Osteoblast (primary cell): ENCODE measurements at regions not wholly inside any gene's neighbourhood (a gene's known extent, or its start where the extent isn't known, plus 50 kb on each side); places are given as distances from the start of the nearest gene placed in this dataset.

Source experiments
- DNase-seq: peaks from one replicate; pipeline ENCODE4 v3.0.0; 2011; ENCODE audit warnings: low spot score, mixed read lengths; ENCODE audit not compliant: insufficient read length; ENCODE audit errors: missing footprints
- H2AFZ ChIP-seq: 2 replicates; pipeline ENCODE4 v1.6.0; 2011; ENCODE audit warnings: mild to moderate bottlenecking, low read length
- H3K27ac ChIP-seq: 2 replicates; pipeline ENCODE4 v1.5.1; 2011; ENCODE audit warnings: mild to moderate bottlenecking, low read depth, low read length, moderate library complexity
- H3K27me3 ChIP-seq: 2 replicates; pipeline ENCODE4 v1.6.0; 2012; ENCODE audit warnings: mild to moderate bottlenecking, control low read depth, inconsistent platforms, low read length, moderate library complexity; ENCODE audit not compliant: insufficient read depth
- H3K36me3 ChIP-seq: 2 replicates; pipeline ENCODE4 v1.5.1; 2011; ENCODE audit warnings: mild to moderate bottlenecking, low read length, control low read depth, moderate library complexity; ENCODE audit not compliant: insufficient read depth
- H3K4me1 ChIP-seq: 2 replicates; pipeline ENCODE4 v1.5.1; 2011; ENCODE audit warnings: mild to moderate bottlenecking, low read length, control low read depth, moderate library complexity; ENCODE audit not compliant: insufficient read depth
- H3K4me2 ChIP-seq: 2 replicates; pipeline ENCODE4 v1.6.0; 2011; ENCODE audit warnings: mild to moderate bottlenecking, low read length; ENCODE audit not compliant: insufficient read depth
- H3K4me3 ChIP-seq: fragments of 200-600 bp; sonication (generic); 3 replicates; pipeline ENCODE4 v1.5.1; 2012; ENCODE audit warnings: mild to moderate bottlenecking, low read length, inconsistent platforms; ENCODE audit not compliant: insufficient read depth
- H3K79me2 ChIP-seq: 2 replicates; pipeline ENCODE4 v1.6.0; 2012; ENCODE audit warnings: mild to moderate bottlenecking, low read length, control low read depth, inconsistent platforms; ENCODE audit not compliant: insufficient read depth
- H3K9me3 ChIP-seq: 2 replicates; pipeline ENCODE4 v1.5.1; 2011; ENCODE audit warnings: low read depth, low read length, control low read depth
- H4K20me1 ChIP-seq: 2 replicates; pipeline ENCODE4 v1.6.0; 2012; ENCODE audit warnings: mild to moderate bottlenecking, low read length, control low read depth; ENCODE audit not compliant: insufficient read depth
- TF ChIP-seq, protein P1 (sequence below): IDR thresholded peaks from 2 replicates; pipeline ENCODE4 v1.5.1; 2011; ENCODE audit warnings: mild to moderate bottlenecking, low read depth, low read length, moderate library complexity; ENCODE audit errors: extremely low read depth

- no peak for DNase-seq
- H3K27me3 ChIP-seq = peaks cover 9% of the 10 kb centered on the region
- H2AFZ ChIP-seq = no peak overlapping the region
- no peaks in the 10 kb centered on the region for H3K4me1 ChIP-seq
- TF ChIP-seq, protein P1, sequence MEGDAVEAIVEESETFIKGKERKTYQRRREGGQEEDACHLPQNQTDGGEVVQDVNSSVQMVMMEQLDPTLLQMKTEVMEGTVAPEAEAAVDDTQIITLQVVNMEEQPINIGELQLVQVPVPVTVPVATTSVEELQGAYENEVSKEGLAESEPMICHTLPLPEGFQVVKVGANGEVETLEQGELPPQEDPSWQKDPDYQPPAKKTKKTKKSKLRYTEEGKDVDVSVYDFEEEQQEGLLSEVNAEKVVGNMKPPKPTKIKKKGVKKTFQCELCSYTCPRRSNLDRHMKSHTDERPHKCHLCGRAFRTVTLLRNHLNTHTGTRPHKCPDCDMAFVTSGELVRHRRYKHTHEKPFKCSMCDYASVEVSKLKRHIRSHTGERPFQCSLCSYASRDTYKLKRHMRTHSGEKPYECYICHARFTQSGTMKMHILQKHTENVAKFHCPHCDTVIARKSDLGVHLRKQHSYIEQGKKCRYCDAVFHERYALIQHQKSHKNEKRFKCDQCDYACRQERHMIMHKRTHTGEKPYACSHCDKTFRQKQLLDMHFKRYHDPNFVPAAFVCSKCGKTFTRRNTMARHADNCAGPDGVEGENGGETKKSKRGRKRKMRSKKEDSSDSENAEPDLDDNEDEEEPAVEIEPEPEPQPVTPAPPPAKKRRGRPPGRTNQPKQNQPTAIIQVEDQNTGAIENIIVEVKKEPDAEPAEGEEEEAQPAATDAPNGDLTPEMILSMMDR = no peak
- no peak overlapping the region for H3K4me3 ChIP-seq
- H3K4me2 ChIP-seq = no peak overlapping the region
- H3K9me3 ChIP-seq = no peaks in the 10 kb centered on the region
- no peak overlapping the region for H3K27ac ChIP-seq
- H3K36me3 ChIP-seq = no peaks in the 10 kb centered on the region
- H3K79me2 ChIP-seq = no peaks in the 10 kb centered on the region
- no peaks in the 10 kb centered on the region for H4K20me1 ChIP-seq
These were observed 120.7 kb upstream of the CTBP2 start for GRCh38 chr10:125281091-125281490.

GRCh38 chr10:125276133-125276532 is 115.8 kb upstream of the CTBP2 start:
- no peaks in the 10 kb centered on the region for H4K20me1 ChIP-seq
- no peaks in the 10 kb centered on the region for H3K79me2 ChIP-seq
- no peak overlapping the region for H3K4me2 ChIP-seq
- no peak overlapping the region for H2AFZ ChIP-seq
- TF ChIP-seq, protein P1 = no peak
- H3K4me3 ChIP-seq = no peak overlapping the region
- no peaks in the 10 kb centered on the region for H3K36me3 ChIP-seq
- H3K9me3 ChIP-seq = no peaks in the 10 kb centered on the region
- no peaks in the 10 kb centered on the region for H3K4me1 ChIP-seq
- H3K27me3 ChIP-seq = peaks cover 5% of the 10 kb centered on the region
- no peak overlapping the region for H3K27ac ChIP-seq
- no peak for DNase-seq

GRCh38 chr10:125274961-125275360 is 114.6 kb upstream of the CTBP2 start:
- H3K27ac ChIP-seq = no peak overlapping the region
- TF ChIP-seq, protein P1 = no peak
- H3K79me2 ChIP-seq = no peaks in the 10 kb centered on the region
- H3K9me3 ChIP-seq = no peaks in the 10 kb centered on the region
- H3K27me3 ChIP-seq = peaks cover 5% of the 10 kb centered on the region
- peak; percentile 54 for DNase-seq
- no peaks in the 10 kb centered on the region for H3K4me1 ChIP-seq
- no peak overlapping the region for H3K4me2 ChIP-seq
- no peaks in the 10 kb centered on the region for H3K36me3 ChIP-seq
- H4K20me1 ChIP-seq = no peaks in the 10 kb centered on the region
- H2AFZ ChIP-seq = no peak overlapping the region
- no peak overlapping the region for H3K4me3 ChIP-seq

DNA sequence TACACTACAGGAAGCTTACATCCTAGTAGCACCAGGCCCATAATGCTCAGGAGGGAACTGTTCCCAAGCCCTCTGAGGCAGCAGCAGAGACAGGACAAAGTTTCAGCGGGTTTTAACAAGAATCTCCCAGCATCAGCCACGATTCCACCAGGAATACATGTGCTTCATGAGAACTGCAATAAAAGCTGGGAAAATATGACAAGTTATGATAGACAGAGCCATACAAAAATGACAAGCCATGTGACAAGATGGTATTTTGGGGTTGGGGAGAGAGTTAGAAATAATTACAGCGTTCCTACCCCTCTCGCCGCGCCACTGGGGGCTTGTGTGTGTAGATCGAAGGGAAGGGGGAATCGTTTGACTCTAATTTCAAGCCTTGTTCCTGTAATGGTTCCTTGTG is 112.7 kb upstream of the CTBP2 start:
- no peak overlapping the region for H2AFZ ChIP-seq
- TF ChIP-seq, protein P1 = no peak

More for the DNA sequence above, 112.7 kb upstream of the CTBP2 start:
- Histone ChIP-seq H3K36me3 (no peaks in the 10 kb centered on the region), H3K9me3 (no peaks in the 10 kb centered on the region), H3K4me2 (no peak overlapping the region), H3K27me3 (no peaks in the 10 kb centered on the region), H3K79me2 (no peaks in the 10 kb centered on the region), H3K4me1 (no peaks in the 10 kb centered on the region), H4K20me1 (no peaks in the 10 kb centered on the region), H3K27ac (no peak overlapping the region), H3K4me3 (no peak overlapping the region)
- DNase-seq = no peak
